GM18498 (cell line): ENCODE measurements at regions not wholly inside any gene's neighbourhood (a gene's known extent, or its start where the extent isn't known, plus 50 kb on each side); places are given as distances from the start of the nearest gene placed in this dataset.
A peak's percentile ranks its signal among the peaks of the same experiment; 100 is the strongest.
"Not testable (repeated sequence)": the region's sequence is repeated elsewhere in the genome, so short reads cannot be mapped to it uniquely, and the experiment has no call there.

Experiments
- ATAC-seq: cut with Tn5 transposase; IDR thresholded peaks from one replicate; pipeline ENCODE4 v1.9.1; 2021; ENCODE audit warnings: mild to moderate bottlenecking, moderate library complexity; ENCODE audit not compliant: unreplicated experiment

DNA sequence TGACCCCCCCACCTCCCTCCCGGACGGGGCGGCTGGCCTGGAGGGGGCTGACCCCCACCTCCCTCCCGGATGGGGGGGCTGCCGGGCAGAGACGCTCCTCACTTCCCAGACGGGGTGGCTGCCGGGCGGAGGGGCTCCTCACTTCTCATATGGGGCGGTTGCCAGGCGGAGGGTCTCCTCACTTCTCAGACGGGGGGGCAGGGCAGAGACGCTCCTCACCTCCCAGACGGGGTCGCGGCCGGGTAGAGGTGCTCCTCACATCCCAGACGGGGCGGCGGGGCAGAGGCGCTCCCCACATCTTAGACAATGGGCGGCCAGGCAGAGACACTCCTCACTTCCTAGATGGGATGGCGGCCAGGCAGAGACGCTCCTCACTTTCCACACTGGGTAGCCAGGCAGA is 251.9 kb upstream of the PTBP2 start:
- not testable (repeated sequence) for ATAC-seq

DNA sequence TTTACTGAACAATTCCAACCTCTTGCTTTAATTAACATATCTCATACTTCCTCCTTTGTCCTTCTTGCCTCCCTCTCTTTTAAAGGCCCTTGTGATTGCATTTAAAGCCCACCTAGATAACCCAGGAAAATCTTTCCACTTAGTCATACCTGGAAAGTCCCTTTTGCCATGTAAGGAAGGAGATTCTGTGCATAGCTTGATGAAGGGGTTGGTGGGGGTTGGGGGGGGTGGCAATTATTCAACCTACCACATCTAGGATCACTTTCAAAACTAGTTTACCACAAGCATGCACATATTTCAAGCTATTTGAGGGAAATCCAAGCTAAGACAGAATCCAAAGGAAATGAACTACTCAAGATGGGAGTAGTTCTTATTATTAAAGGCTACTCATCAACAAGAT is 249.1 kb upstream of the PTBP2 start:
- no peak for ATAC-seq

DNA sequence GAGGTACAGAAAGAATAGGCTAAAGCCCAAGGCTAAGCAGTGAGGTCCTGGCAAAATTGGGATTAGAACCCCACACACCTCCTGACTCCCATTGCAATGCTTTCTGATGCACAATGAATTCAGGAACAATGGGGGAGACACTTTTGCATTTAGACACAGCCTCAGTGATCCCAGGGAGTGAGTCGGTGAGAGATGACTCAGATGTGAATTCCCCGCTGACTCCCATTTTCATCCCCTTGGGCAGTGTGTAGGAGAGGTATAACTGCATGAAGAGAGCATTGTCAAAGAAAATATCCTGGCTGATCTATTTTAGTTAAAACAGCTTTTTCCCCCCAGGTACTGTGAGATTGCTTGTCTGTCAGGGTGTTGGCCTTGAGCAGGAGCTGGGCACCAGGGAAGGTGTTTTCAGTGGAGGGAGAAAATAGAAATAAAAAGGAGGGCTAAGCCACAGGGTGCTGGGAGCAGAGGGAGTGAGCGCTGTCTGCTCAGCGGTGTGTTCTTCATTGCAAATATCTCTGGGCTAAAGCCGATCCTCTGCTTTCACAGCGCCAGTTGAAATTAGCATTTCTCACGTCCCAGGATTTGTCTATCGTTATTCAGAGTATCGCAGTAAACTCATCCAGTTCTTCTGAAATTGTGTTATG is 247.7 kb upstream of the PTBP2 start:
- ATAC-seq: no peak

DNA sequence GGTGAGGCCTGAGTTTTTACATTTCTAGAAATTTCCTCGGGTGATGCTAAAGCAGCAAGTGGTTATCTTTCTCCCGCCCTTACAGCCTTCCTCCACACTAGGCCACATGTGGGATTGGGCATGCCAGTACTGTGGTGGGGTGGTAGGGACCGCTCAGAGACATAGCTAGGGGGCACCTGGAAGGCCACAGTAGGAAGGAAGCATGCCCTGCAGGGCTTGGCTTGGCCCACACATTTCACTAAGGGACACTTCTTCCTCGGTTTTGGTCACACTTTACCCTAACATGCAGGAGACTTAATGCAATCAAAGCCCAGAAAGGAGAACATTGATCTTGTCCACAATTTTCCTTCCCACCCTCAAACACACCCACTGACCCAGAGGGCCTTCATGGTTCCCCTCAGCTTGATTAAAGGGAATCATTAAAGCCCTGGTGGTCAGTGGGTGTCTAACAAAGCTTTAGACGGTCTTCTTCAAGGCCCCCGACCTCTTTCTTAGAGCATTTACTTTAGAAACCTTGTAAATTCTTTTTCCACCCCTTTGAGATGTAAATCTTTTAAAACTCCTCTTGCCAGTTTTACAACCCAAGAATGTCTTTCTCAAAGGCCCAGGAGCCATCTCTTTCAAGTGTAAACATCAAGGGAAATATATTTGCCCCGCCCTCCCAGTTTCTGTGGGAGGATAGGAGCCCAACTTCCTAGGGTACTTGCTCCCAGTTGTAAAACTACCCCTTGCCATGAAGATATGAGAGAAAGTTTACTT is 246.4 kb upstream of the PTBP2 start:
- ATAC-seq: no peak

DNA sequence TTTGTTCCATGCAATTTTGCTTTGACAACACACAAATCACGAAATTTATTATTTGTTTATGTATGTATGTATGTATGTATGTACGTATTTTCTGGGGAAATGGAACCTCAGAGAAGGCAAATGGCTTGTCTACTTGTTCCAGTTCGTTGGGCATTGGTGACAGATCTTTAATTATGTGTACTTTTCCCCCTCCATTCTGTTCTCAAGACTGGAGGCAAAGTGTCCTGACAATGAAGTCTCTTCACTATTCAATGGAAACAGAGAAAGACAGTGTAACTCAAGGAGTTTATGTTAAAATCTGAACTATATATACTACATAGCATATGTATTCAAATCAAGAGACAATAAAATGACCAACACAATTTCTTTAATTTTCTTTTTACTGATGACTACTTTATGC is 245.7 kb upstream of the PTBP2 start:
- ATAC-seq: no peak

DNA sequence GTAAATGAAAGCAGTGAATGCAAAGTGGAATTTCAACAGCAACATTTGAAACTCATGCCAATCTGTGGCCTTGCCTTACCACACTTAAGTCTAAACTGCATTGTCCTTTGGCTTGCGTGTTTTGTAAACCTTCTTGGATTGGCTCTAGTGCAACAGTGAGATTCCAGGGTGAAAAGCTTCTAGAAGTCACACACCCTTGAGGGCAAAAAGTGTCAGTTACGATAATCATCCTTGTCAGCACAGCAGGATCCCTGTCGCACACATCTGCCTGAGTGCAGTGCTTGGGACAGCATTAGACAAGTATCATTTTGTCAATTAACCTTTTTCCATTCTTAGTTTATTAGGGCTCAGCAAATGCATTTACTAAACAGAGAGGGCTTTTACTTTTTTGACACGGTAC is 243.4 kb upstream of the PTBP2 start:
- ATAC-seq: no peak

DNA sequence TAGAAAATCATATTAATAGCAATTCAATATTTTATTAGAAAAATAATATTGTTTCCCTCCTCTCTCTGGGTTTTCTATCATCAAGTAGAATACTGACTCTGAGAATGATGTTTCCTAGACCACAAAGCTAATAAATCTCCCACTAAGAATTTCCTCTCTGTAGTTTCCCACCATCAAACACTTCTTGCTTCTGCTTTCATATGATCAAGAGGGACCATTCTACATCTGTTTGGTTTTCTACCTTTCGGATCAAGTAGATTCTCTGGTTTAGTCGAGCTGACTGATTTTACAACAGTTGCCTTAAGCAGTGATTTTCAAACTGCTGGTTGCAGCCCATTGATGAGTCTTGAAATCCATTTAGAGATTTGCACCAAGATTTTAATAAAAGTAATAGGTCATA is 240.2 kb upstream of the PTBP2 start:
- ATAC-seq: no peak

DNA sequence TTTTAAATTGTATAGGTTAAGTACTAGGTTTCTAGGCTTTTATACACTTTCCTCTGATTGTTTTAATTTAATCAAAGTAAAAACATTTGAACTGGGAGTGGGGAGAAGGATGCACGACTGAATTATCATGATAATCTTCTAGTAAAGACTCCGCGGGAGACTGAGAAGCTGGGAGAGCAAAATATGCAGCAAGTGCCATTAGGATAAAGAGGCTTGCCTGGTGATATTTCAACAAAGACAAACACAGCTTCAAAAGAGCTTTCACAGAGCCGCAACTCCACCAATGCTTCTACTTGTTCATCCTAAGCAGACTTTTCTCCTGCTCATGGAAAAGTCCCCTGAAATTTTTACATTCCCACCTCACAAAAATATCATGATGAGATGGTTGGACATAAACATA is 239.0 kb upstream of the PTBP2 start:
- ATAC-seq: no peak

DNA sequence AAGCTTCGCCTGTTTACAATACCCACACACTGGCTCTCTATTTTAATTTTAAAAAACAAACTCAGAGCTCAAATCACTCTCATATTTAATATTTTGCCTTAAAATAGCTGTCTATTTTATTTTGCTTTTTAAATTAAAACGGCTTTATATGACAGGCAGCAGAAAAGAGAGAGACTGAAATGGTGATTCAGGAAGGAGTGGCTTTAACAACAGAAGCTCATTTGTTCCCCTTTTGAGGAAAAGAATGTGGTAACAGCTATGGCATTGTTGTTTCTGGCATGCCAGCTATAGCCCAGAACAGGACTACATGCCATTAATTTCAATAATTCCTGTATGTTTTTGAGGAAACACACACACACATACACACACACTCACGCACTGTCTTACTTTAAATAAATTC is 234.2 kb upstream of the PTBP2 start:
- no peak for ATAC-seq

DNA sequence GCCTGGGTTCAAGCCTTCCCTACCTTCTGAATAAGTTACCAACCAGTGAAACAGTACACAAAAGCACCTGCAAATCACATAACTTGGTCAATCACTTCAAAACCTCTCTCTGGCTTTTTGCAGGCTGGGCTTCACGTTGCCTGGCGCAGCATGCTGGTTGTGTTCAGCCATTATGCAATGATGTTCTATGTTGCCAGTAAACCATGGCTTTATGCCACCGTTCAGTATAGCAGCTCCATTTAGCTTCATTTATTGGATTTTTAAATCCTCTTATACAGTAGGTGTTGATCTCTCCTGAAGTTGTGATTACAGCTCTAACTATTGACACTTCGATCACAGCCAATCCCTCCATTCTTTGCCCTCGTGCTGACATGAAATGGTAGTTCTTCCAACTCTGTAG is 233.6 kb upstream of the PTBP2 start:
- no peak for ATAC-seq

DNA sequence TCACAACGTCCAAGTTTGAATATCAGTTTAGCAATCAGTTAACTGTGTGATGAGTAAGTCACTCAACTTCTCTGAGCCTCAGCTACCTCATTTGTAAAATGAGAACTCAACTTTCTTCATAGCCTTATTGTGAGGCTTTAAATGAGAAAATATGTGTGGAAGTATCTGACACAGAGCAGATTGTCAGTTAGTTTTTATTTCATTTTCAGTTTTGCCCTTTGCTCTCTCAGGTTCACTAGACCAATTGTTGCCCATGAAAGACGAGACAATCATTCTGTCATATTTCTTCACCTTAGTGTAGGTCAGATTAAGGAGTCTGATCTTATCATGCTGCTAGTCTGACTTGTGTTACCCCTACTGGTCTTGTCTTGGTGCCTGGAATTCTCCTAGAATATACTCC is 232.8 kb upstream of the PTBP2 start:
- peak; percentile 88 for ATAC-seq

DNA sequence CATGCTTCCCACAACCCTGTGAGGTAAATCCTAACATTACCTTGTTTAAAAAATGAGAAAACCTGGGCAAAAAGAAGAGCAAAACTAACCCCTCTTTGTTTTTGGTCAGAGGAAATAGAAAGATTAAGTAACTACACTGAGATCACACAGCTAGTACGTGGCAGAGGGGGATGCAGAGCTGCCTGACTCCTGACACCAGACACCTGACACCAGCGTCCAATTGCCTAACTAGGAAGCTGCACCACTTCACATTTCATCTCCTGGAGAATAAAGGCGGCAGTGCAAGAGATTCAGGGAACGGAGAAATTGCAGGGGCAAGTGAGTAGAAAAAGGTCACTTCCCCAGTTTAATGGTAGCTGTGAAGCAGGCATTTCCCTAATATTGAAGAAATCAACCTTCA is 229.3 kb upstream of the PTBP2 start:
- no peak for ATAC-seq

DNA sequence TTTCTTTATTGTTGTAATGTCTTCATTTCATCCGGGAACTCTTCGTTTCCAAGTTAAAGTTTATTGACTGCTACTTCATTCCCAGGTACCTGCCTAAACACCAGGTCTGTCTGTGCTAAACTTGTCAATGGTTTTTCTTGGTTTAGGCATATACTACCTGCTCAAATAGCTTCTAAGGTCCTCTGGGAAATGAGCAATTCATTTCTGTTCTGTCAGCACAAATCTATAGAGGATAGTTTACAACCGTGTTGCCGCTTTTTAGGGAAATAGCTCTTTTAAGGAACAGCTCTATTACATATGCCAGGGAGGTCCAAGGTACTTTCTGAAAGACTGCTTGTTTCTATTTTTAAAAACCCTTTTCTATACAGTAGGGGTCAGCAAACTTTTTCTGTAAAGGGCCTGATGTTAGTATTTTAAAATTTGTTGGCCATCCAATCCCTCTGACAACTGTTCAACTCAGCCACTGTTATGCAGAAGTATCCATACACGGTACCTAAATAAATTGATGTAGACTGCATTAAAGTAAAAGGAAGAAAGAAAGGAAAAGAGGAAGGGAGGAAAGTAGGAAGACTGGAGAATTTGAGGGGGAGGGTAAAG is 222.7 kb upstream of the PTBP2 start:
- no peak for ATAC-seq

DNA sequence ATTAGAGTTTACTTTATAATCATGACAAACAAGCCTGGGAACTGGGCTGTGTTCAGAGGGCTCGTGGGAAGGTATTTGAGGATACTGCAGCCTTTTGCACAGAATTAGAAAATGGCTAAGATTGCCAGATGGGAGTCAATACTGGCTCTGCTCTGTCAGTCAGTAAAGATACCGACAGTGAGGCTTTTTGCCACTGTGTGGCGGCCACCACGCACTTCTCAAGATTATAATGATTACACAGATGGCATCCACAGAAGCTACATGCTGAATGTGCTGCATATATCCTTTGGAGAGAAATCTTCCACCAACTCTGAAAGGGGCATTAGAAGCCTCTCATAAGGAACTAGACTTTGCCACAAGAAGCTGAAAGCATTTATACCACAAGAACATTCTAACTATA is 213.4 kb upstream of the PTBP2 start:
- ATAC-seq: no peak

DNA sequence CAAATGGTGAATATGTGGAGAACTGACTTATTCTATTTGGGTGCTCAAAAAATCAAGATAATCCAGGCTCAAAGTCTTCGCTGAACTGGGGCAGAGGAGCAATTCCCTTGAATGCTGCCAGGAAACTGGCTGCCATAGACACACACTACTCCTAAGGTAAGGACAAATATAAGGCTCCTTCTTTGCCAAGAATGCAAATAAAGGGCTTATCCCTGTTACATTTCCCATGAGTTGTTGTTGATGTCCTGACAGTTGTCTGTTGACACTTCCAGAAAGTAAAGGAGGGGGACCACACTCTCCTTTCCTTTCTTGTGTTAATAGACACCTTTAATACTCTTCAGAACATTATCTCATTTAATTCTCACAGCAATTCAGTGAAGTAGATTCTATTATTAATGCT is 212.2 kb upstream of the PTBP2 start:
- ATAC-seq: no peak

DNA sequence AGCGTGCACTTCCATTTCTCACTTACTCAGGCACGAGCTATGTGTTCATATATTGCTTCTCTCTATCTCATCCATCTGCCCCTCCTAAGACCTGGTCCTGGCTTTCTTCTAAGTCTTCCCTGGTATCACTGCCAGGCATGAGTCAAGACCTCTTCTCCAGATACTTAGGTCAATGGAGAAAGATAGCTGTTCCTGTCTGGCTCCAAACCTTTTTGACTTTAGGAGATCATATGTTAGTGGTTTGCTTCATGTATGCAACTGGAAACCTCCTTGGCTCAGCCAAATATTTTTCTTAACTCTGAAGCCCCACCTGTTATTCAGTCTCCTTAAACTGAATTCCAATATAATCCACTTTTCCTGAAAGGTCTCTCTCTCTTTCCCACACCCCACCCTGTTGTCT is 211.6 kb upstream of the PTBP2 start:
- no peak for ATAC-seq

DNA sequence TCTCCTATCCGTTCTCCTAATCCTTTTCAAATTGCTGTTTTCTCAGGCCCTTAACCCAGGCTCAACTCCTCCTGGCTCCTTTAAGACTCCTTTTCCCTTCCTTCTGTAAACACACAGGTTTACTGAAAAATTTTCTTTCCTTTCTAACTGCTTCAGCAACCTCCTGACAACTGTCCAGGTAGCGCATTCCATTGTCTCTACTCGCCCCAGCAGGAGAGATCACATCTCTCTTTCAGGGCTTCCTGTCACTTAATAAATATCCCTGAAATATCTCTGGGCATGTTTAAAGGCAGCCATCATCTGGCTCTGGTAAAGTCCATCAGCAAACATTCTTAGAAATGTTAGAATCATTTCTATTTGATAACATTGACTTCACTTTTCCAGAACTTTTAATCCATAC is 211.2 kb upstream of the PTBP2 start:
- ATAC-seq: no peak

DNA sequence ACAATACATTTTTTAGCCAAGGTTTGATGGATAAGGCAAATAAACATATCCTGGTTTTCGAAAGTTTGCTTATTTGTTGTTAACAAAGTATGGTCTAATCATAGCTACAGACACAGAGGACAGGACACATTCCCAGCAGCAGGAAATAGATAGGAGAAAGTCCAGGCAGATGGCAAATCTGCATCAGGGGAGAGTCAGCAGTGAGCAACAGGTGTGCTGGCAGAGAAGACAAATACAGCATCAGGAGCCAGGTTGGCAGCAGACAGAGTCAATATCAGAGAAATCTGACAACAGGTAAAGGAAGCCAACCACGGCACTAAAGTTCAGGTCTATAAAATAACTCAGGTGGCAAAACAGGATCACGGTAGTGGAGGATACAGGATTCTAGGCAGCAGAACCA is 210.7 kb upstream of the PTBP2 start:
- ATAC-seq: no peak

DNA sequence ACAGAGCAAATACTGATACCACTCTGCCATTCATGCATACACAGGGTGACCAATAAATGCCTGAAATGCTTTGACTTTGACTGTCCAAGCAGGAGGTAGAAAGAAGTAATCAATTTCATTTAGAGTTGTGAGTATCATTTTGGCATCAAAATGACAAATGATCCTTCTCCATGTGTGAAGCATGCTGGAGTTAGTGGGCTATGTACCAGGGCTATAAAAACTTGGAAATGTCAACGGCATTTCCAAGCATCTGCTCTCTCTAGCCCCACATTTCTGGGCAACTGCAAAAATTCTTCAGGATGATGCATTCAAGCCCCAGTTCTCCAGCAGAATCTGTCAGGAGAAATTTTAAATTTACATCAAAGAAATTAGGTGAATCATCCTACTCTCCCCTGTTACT is 208.4 kb upstream of the PTBP2 start:
- no peak for ATAC-seq

DNA sequence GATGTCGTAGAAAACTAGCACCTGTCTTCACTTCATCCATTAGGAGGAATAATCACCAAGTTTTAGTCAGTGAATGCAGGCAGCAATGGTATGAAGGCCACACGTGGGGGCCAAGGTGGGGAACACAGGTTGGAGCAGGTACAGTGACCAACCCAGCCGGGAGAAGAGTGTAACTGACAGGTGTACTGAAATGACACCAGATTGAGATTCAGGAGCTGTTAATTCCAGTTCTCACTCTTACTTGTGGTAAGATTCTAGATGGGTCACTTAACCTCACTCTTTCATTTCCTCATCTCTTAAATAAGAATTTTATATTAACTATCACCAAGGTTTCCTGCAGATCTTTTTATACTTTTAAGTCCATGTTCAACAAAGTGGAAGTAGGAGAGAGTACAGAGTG is 206.2 kb upstream of the PTBP2 start:
- ATAC-seq: peak; percentile 95

DNA sequence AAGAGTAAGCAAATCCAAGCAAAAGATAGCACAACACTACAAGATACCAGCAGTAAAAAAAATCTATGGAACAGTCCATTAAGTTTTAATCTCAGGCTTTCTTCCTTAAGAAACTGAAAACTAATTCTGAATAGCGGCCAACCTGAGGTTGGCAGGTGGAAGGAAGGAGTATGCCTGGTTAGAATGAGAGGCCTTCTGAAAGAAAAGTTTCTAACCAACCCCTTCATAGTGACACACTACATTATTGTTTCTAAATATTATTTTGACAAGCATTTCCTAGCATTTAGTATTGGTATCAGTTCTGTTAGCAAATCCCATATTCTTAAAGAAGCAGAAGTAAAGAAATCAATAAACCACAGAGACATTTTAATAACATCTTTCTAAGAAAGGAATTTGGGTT is 205.7 kb upstream of the PTBP2 start:
- ATAC-seq: peak; percentile 63

DNA sequence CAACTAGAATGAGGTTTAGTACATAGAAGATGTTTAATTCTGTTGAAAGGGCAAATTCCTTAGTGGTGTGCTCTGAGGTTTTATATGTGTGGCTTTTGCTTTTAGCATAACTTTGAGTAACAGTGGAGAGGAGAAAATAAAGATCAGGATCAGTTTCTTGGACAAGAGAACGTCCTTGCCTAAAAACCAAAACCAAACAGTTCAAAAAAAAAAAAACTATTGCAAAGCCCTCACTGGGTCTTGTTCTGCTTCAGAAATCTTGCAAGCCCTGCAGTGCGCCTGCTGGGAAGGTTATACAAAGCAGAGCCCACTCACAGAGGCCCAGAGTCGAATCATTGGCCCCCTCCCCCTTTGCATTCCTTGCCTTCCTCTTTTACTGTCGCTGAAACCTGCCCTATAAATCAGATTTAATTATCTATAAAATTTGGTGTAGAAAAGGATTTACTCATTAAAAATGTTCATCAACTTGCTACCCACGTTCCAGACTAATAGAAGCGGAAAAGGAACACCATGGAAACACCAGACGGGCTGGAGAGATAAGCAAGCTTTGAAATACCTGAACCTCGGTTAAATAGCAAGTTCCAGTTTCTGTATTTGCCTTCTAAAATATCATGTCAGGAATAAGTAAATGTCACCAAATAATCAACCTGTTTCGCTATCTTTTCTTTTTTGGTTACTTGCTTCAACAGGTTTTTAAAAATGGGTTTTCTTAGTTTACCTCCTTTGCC is 201.6 kb upstream of the PTBP2 start:
- ATAC-seq: no peak
